Peyer's patch (tissue), 4 donors: ENCODE measurements at regions not wholly inside any gene's neighbourhood (a gene's known extent, or its start where the extent isn't known, plus 50 kb on each side); places are given as distances from the start of the nearest gene placed in this dataset.

Experiments
- CTCF ChIP-seq, 6 experiments: fragments of 450-650 bp in 4 of 6; fragments of 200-600 bp in 2 of 6; sonication (generic) in 1 of 6; IDR thresholded peaks; one replicate each; pipeline ENCODE4 v1.5.1; 2017 to 2019; ENCODE audit warnings: antibody characterized with exemption in 6 of 6, mild to moderate bottlenecking in 3 of 6, moderate library complexity in 1 of 6
- POLR2A ChIP-seq, 2 donors: fragments of 450-650 bp; IDR thresholded peaks; one replicate each; pipeline ENCODE4 v1.5.1; 2017; ENCODE audit warnings: antibody characterized with exemption in 2 of 2, mild to moderate bottlenecking in 2 of 2, moderate library complexity in 2 of 2

GRCh38 chr2:216769626-216770025 lies 74.3 kb upstream of the IGFBP5 start:
- TF ChIP-seq CTCF (IDR thresholded peaks at IDR 0.05) (no peak), POLR2A (IDR thresholded peaks at IDR 0.05) (no peak)
